Pancreas (tissue), 10 donors: ENCODE measurements at regions not wholly inside any gene's neighbourhood (a gene's known extent, or its start where the extent isn't known, plus 50 kb on each side); places are given as distances from the start of the nearest gene placed in this dataset.

Source experiments
- ATAC-seq, 4 donors: fragments of 200-7000 bp; cut with Tn5 transposase; one replicate each; pipeline versions ENCODE4 v1.8.0 to v1.9.1; 2020; ENCODE audit warnings: mild to moderate bottlenecking in 4 of 4, moderate library complexity in 4 of 4
- DNase-seq, 6 donors: peaks; one replicate each; pipeline ENCODE4 v3.0.0-alpha.2; 2020
- FAIRE-seq: peaks from 2 replicates; lab custom pipeline; 2012; peaks lifted over from hg19 to GRCh38; lab: Jason Lieb, UNC
- H3K27ac ChIP-seq, 4 donors: fragments of 200-600 bp; sonication (generic); 1 replicate in 3 of 4; 2 replicates in 1 of 4; pipeline versions ENCODE4 v1.5.0 to v1.8.0; 2020
- H3K27me3 ChIP-seq, 4 donors: fragments of 200-600 bp; one replicate each; pipeline ENCODE4 v1.8.0; 2021
- H3K36me3 ChIP-seq, 3 donors: fragments of 200-600 bp; sonication (generic) in 1 of 3; one replicate each; pipeline versions ENCODE4 v1.5.0 to v1.8.0; 2020 to 2021
- H3K4me1 ChIP-seq, 3 donors: fragments of 200-600 bp; one replicate each; pipeline ENCODE4 v1.8.0; 2021
- H3K4me3 ChIP-seq, 4 donors: fragments of 200-600 bp; sonication (generic) in 2 of 4; one replicate each; pipeline versions ENCODE4 v1.5.0 to v1.8.0; 2020 to 2021
- H3K9me3 ChIP-seq, 4 donors: fragments of 200-600 bp; one replicate each; pipeline ENCODE4 v1.8.0; 2021
- CTCF ChIP-seq, 4 donors: fragments of 200-600 bp; sonication (generic) in 3 of 4; IDR thresholded peaks; one replicate each; pipeline versions ENCODE4 v1.5.0 to v1.8.0; 2021; ENCODE audit warnings: antibody characterized with exemption in 4 of 4
- WGBS, 2 donors: extraction: QIAGEN DNeasy Blood & Tissue Kit; methylation state at CpG; one replicate each; pipeline ENCODE4 v1.1.7; 2013; 5-methylcytosine and 5-hydroxymethylcytosine counted together
- intact Hi-C, 3 donors: fragments of 100-400 bp; cut with DNase I; formaldehyde crosslinking; loops; one replicate each; pipeline versions ENCODE4 v1.11.1 to v1.14.2; 2022
- donor health status: healthy with polysubstance abuse.
- donor health status: DM: no; HTN: no; CAD: no; lungs with moderate emphysema.
- donor health status: DM: no; HTN: no; CAD: no.
- donor health status: control.
- donor health status: control.
- donor health status: Bipolar disorder and iron deficiency.
- donor health status: DM: yes; HTN: yes; CAD: no.
- donor health status: DM: no; HTN: no; CAD: no.
- donor health status: DM: no; HTN: no; CAD: no.
- donor health status: DM: yes; HTN: yes; CAD: no.

GRCh38 chr18:1413323-1413675 lies 508.6 kb downstream of the ADCYAP1 start:
- FAIRE-seq (no peak), ATAC-seq (no peak), DNase-seq (no peak)
- no peaks in the 10 kb centered on the region for H3K9me3 ChIP-seq
- H3K4me3 ChIP-seq, result no peak overlapping the region
- peaks cover 0 to 10% (median 9%) of the 10 kb centered on the region in 3 donors for H3K4me1 ChIP-seq
- no peak for TF ChIP-seq CTCF (IDR thresholded peaks at IDR 0.05)
- WGBS, 2 donors, result 82 to 85% methylated on average over 5 of the region's 5 CpGs
- intact Hi-C loops, result no loop called here
- H3K27ac ChIP-seq, result no peak overlapping the region
- no peaks in the 10 kb centered on the region for H3K36me3 ChIP-seq
- H3K27me3 ChIP-seq, result no peaks in the 10 kb centered on the region

GRCh38 chr18:1416074-1416473 lies 511.4 kb downstream of the ADCYAP1 start:
- H3K27me3 ChIP-seq, result no peaks in the 10 kb centered on the region
- ATAC-seq (no peak), FAIRE-seq (no peak), DNase-seq (no peak)
- no peak overlapping the region for H3K27ac ChIP-seq
- H3K4me1 ChIP-seq, result peaks cover 0 to 10% (median 9%) of the 10 kb centered on the region in 3 donors
- intact Hi-C loops, result no loop called here
- TF ChIP-seq CTCF (IDR thresholded peaks at IDR 0.05), result no peak
- 91 to 95% methylated on average over 6 of the region's 6 CpGs for WGBS, 2 donors
- no peaks in the 10 kb centered on the region for H3K36me3 ChIP-seq
- H3K4me3 ChIP-seq, result no peak overlapping the region
- no peaks in the 10 kb centered on the region for H3K9me3 ChIP-seq

- intact Hi-C loops, result no loop called here
- Histone ChIP-seq H3K9me3 (no peaks in the 10 kb centered on the region), H3K36me3 (no peaks in the 10 kb centered on the region), H3K4me1 (no peaks in the 10 kb centered on the region), H3K4me3 (no peak overlapping the region), H3K27me3 (no peaks in the 10 kb centered on the region), H3K27ac (no peak overlapping the region)
- no peak for DNase-seq
- no peak for TF ChIP-seq CTCF (IDR thresholded peaks at IDR 0.05)
- 65 to 72% methylated on average over 2 of the region's 2 CpGs for WGBS, 2 donors
- no peak for ATAC-seq
- FAIRE-seq, result no peak
These were observed 516.8 kb downstream of the ADCYAP1 start for GRCh38 chr18:1421502-1421901.

- TF ChIP-seq CTCF (IDR thresholded peaks at IDR 0.05), result no peak
- ATAC-seq (no peak), DNase-seq (no peak), FAIRE-seq (no peak)
- intact Hi-C loops, result no loop called here
- no peak overlapping the region for H3K4me3 ChIP-seq
- H3K4me1 ChIP-seq, result no peaks in the 10 kb centered on the region
- no peaks in the 10 kb centered on the region for H3K9me3 ChIP-seq
- no peaks in the 10 kb centered on the region for H3K36me3 ChIP-seq
- 75 to 82% methylated on average over 2 of the region's 2 CpGs for WGBS, 2 donors
- no peak overlapping the region for H3K27ac ChIP-seq
- H3K27me3 ChIP-seq, result no peaks in the 10 kb centered on the region
These were observed 518.0 kb downstream of the ADCYAP1 start for GRCh38 chr18:1422634-1423033.

- no peak for TF ChIP-seq CTCF (IDR thresholded peaks at IDR 0.05)
These were observed 521.0 kb downstream of the ADCYAP1 start for GRCh38 chr18:1425679-1426078.

More at GRCh38 chr18:1425679-1426078, 521.0 kb downstream of the ADCYAP1 start:
- intact Hi-C loops, result no loop called here
- WGBS, 2 donors, result 44 to 52% methylated on average over 1 of the region's 1 CpG
- DNase-seq (no peak), ATAC-seq (no peak), FAIRE-seq (no peak)
- H3K4me1 ChIP-seq, result no peaks in the 10 kb centered on the region
- no peak overlapping the region for H3K4me3 ChIP-seq
- no peaks in the 10 kb centered on the region for H3K9me3 ChIP-seq
- no peak overlapping the region for H3K27ac ChIP-seq
- H3K36me3 ChIP-seq, result no peaks in the 10 kb centered on the region
- H3K27me3 ChIP-seq, result no peaks in the 10 kb centered on the region
